SK-N-SH treated with all-trans-retinoic acid at 6 μM for 48 hours (cell line): ENCODE measurements at regions not wholly inside any gene's neighbourhood (a gene's known extent, or its start where the extent isn't known, plus 50 kb on each side); places are given as distances from the start of the nearest gene placed in this dataset.

ENCODE experiments used
- ATAC-seq: fragments of 200-7000 bp; cut with Tn5 transposase; 3 replicates; pipeline ENCODE4 v1.9.1; 2020; ENCODE audit warnings: mild to moderate bottlenecking, moderate library complexity
- ARNTL ChIP-seq: fragments of 450-650 bp; formaldehyde crosslinking; IDR thresholded peaks from 2 replicates; pipeline ENCODE4 v1.5.0; 2020; ENCODE audit warnings: low read depth, mild to moderate bottlenecking, moderate library complexity, borderline replicate concordance
- BACH2 ChIP-seq: fragments of 250-450 bp; sonication (Bioruptor Pico); IDR thresholded peaks from 2 replicates; pipeline ENCODE4 v1.9.0; 2021; ENCODE audit warnings: mild to moderate bottlenecking, borderline replicate concordance
- CSDC2 ChIP-seq: fragments of 250-450 bp; sonication (Bioruptor Pico); IDR thresholded peaks from 2 replicates; pipeline ENCODE4 v1.5.0; 2020; ENCODE audit warnings: mild to moderate bottlenecking, moderate library complexity
- CSRNP3 ChIP-seq: fragments of 250-450 bp; sonication (Bioruptor Pico); IDR thresholded peaks from 2 replicates; pipeline ENCODE4 v1.5.1; 2021; ENCODE audit warnings: mild to moderate bottlenecking, moderate library complexity
- ESRRG ChIP-seq: fragments of 250-450 bp; sonication (Bioruptor Pico); IDR thresholded peaks from 2 replicates; pipeline ENCODE4 v1.6.1; 2021; ENCODE audit warnings: mild to moderate bottlenecking
- GLIS3 ChIP-seq: fragments of 250-450 bp; sonication (Bioruptor Pico); IDR thresholded peaks from 2 replicates; pipeline ENCODE4 v1.5.0; 2020; ENCODE audit warnings: mild to moderate bottlenecking, moderate library complexity
- ISL1 ChIP-seq: fragments of 250-450 bp; sonication (Bioruptor Pico); IDR thresholded peaks from 2 replicates; pipeline ENCODE4 v2.1.2; 2022; ENCODE audit warnings: mild to moderate bottlenecking, moderate library complexity
- OSR1 ChIP-seq: fragments of 250-450 bp; sonication (Bioruptor Pico); IDR thresholded peaks from 2 replicates; pipeline ENCODE4 v1.8.0; 2022; ENCODE audit warnings: moderate library complexity, mild to moderate bottlenecking, inconsistent platforms
- PATZ1 ChIP-seq: fragments of 250-450 bp; sonication (Bioruptor Pico); IDR thresholded peaks from 2 replicates; pipeline ENCODE4 v1.8.0; 2020; ENCODE audit warnings: mild to moderate bottlenecking, moderate library complexity, borderline replicate concordance
- PPARA ChIP-seq: fragments of 250-450 bp; sonication (Bioruptor Pico); IDR thresholded peaks from 2 replicates; pipeline ENCODE4 v1.5.0; 2020; ENCODE audit warnings: mild to moderate bottlenecking, borderline replicate concordance
- SNAI2 ChIP-seq: fragments of 250-450 bp; sonication (Bioruptor Pico); IDR thresholded peaks from 2 replicates; pipeline ENCODE4 v1.5.0; 2020; ENCODE audit warnings: mild to moderate bottlenecking, moderate library complexity
- TCF4 ChIP-seq: fragments of 250-450 bp; sonication (Bioruptor Pico); IDR thresholded peaks from 2 replicates; pipeline ENCODE4 v1.8.0; 2021; ENCODE audit warnings: mild to moderate bottlenecking, moderate library complexity, borderline replicate concordance
- TOX ChIP-seq: fragments of 250-450 bp; sonication (Bioruptor Pico); IDR thresholded peaks from 2 replicates; pipeline ENCODE4 v1.8.0; 2021; ENCODE audit warnings: mild to moderate bottlenecking, moderate library complexity, borderline replicate concordance
- ZC3H10 ChIP-seq: fragments of 250-450 bp; sonication (Bioruptor Pico); IDR thresholded peaks from 2 replicates; pipeline ENCODE4 v1.5.1; 2021; ENCODE audit warnings: mild to moderate bottlenecking, moderate library complexity
- ZFP3 ChIP-seq: fragments of 250-450 bp; sonication (Bioruptor Pico); IDR thresholded peaks from 2 replicates; pipeline ENCODE4 v1.5.0; 2020; ENCODE audit warnings: mild to moderate bottlenecking, moderate library complexity
- ZFP30 ChIP-seq: fragments of 450-650 bp; formaldehyde crosslinking; IDR thresholded peaks from 2 replicates; pipeline ENCODE4 v1.5.0; 2022; ENCODE audit warnings: mild to moderate bottlenecking, moderate library complexity
- ZNF565 ChIP-seq: fragments of 450-650 bp; formaldehyde crosslinking; conservative IDR thresholded peaks from 2 replicates; pipeline ENCODE4 v1.5.0; 2020; ENCODE audit warnings: low read depth, mild to moderate bottlenecking, moderate library complexity
- ZNF70 ChIP-seq: fragments of 450-650 bp; formaldehyde crosslinking; IDR thresholded peaks from 2 replicates; pipeline ENCODE4 v1.5.0; 2020; ENCODE audit warnings: mild to moderate bottlenecking, moderate library complexity
- ZNF8 ChIP-seq: fragments of 450-650 bp; formaldehyde crosslinking; IDR thresholded peaks from 2 replicates; pipeline ENCODE4 v1.5.0; 2020; ENCODE audit warnings: mild to moderate bottlenecking, moderate library complexity
- TF ChIP-seq, protein P1 (sequence below): fragments of 250-450 bp; sonication (Bioruptor Pico); IDR thresholded peaks from 2 replicates; pipeline ENCODE4 v1.5.1; 2020; ENCODE audit warnings: low read depth, mild to moderate bottlenecking, moderate library complexity
- TF ChIP-seq, protein P2 (sequence below): fragments of 250-450 bp; sonication (Bioruptor Pico); IDR thresholded peaks from 2 replicates; pipeline ENCODE4 v1.5.0; 2020; ENCODE audit warnings: mild to moderate bottlenecking, moderate library complexity

DNA sequence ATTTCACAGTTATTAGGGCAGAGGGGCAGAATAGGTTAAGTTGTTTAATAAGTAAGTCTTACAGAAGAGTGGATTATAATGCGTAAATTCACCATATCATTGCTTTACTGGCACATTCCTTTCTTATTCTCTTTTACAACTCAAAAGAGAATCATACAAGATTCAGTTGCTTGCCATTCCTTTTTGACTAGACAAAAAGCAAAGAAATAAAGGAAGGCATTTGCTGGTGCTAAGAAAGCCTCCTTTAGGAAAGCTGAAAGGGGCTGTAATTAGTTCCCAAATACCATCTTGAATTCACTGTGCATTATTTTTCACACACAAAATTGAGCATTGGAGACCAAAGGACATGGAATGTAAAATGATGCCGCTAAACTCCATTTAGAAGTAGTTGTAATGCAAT, 499.3 kb downstream of the NXPH1 start:
- ATAC-seq: no peak
- no peak for TF ChIP-seq ESRRG
- TF ChIP-seq, protein P1, sequence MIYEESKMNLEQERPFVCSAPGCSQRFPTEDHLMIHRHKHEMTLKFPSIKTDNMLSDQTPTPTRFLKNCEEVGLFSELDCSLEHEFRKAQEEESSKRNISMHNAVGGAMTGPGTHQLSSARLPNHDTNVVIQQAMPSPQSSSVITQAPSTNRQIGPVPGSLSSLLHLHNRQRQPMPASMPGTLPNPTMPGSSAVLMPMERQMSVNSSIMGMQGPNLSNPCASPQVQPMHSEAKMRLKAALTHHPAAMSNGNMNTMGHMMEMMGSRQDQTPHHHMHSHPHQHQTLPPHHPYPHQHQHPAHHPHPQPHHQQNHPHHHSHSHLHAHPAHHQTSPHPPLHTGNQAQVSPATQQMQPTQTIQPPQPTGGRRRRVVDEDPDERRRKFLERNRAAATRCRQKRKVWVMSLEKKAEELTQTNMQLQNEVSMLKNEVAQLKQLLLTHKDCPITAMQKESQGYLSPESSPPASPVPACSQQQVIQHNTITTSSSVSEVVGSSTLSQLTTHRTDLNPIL (CRISPR knock-in tag): no peak
- no peak for TF ChIP-seq OSR1 (CRISPR knock-in tag)
- TF ChIP-seq ZNF70 (CRISPR knock-in tag): no peak
- TF ChIP-seq TOX (CRISPR knock-in tag): no peak
- no peak for TF ChIP-seq PATZ1 (CRISPR knock-in tag)
- no peak for TF ChIP-seq PPARA (CRISPR knock-in tag)

- TF ChIP-seq CSDC2 (no peak), ZFP30 (CRISPR knock-in tag) (no peak), BACH2 (CRISPR knock-in tag) (no peak), PATZ1 (CRISPR knock-in tag) (no peak), ESRRG (no peak), ZC3H10 (no peak), ZNF70 (CRISPR knock-in tag) (no peak), ZFP3 (CRISPR knock-in tag) (no peak)
- ATAC-seq: no peak
These were observed 503.8 kb downstream of the NXPH1 start for GRCh38 chr7:8937204-8937603.

GRCh38 chr7:8938044-8938805, 504.8 kb downstream of the NXPH1 start:
- ATAC-seq: no peak
- TF ChIP-seq ARNTL (CRISPR knock-in tag) (no peak), TCF4 (CRISPR knock-in tag) (no peak), ZNF8 (CRISPR knock-in tag) (no peak), BACH2 (CRISPR knock-in tag) (no peak), ZNF565 (CRISPR knock-in tag) (no peak), GLIS3 (CRISPR knock-in tag) (no peak), ISL1 (CRISPR knock-in tag) (no peak), PPARA (CRISPR knock-in tag) (no peak), SNAI2 (CRISPR knock-in tag) (no peak), TOX (CRISPR knock-in tag) (no peak), ESRRG (no peak), ZFP3 (CRISPR knock-in tag) (no peak), CSRNP3 (no peak), CSDC2 (no peak), OSR1 (CRISPR knock-in tag) (no peak), ZNF70 (CRISPR knock-in tag) (no peak)
- TF ChIP-seq, protein P2, sequence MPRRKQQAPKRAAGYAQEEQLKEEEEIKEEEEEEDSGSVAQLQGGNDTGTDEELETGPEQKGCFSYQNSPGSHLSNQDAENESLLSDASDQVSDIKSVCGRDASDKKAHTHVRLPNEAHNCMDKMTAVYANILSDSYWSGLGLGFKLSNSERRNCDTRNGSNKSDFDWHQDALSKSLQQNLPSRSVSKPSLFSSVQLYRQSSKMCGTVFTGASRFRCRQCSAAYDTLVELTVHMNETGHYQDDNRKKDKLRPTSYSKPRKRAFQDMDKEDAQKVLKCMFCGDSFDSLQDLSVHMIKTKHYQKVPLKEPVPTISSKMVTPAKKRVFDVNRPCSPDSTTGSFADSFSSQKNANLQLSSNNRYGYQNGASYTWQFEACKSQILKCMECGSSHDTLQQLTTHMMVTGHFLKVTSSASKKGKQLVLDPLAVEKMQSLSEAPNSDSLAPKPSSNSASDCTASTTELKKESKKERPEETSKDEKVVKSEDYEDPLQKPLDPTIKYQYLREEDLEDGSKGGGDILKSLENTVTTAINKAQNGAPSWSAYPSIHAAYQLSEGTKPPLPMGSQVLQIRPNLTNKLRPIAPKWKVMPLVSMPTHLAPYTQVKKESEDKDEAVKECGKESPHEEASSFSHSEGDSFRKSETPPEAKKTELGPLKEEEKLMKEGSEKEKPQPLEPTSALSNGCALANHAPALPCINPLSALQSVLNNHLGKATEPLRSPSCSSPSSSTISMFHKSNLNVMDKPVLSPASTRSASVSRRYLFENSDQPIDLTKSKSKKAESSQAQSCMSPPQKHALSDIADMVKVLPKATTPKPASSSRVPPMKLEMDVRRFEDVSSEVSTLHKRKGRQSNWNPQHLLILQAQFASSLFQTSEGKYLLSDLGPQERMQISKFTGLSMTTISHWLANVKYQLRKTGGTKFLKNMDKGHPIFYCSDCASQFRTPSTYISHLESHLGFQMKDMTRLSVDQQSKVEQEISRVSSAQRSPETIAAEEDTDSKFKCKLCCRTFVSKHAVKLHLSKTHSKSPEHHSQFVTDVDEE (CRISPR knock-in tag): no peak
